ENCODE measurements at regions not wholly inside any gene's neighbourhood (a gene's known extent, or its start where the extent isn't known, plus 50 kb on each side); places are given as distances from the start of the nearest gene placed in this dataset.

DNA sequence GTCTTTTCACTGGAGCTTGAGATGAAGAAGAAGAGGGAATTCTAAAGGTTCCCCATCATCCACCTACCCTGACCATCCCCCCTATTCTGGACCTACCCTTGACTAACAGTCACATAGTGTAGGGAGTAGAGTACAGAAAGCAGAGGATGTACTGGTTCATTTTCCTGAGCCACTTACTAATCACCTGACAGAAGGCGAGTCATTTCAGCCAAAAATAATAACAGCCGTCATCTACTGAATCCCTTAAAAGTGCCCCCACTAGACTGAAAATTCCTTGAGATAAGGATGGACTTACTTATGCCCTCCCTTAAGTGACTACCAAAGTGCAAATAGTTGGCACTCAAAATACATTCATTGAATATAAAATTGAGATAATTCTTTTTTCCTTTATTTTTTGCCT is 112.2 kb downstream of the FOXD1 start:
- TF ChIP-seq, protein P1, sequence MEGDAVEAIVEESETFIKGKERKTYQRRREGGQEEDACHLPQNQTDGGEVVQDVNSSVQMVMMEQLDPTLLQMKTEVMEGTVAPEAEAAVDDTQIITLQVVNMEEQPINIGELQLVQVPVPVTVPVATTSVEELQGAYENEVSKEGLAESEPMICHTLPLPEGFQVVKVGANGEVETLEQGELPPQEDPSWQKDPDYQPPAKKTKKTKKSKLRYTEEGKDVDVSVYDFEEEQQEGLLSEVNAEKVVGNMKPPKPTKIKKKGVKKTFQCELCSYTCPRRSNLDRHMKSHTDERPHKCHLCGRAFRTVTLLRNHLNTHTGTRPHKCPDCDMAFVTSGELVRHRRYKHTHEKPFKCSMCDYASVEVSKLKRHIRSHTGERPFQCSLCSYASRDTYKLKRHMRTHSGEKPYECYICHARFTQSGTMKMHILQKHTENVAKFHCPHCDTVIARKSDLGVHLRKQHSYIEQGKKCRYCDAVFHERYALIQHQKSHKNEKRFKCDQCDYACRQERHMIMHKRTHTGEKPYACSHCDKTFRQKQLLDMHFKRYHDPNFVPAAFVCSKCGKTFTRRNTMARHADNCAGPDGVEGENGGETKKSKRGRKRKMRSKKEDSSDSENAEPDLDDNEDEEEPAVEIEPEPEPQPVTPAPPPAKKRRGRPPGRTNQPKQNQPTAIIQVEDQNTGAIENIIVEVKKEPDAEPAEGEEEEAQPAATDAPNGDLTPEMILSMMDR (IDR thresholded peaks at IDR 0.05): no peak
- no peak for TF ChIP-seq POLR2A (IDR thresholded peaks at IDR 0.05)
